Prostate gland (tissue), 2 donors: ENCODE measurements at regions not wholly inside any gene's neighbourhood (a gene's known extent, or its start where the extent isn't known, plus 50 kb on each side); places are given as distances from the start of the nearest gene placed in this dataset.
"Not testable (repeated sequence)": the region's sequence is repeated elsewhere in the genome, so short reads cannot be mapped to it uniquely, and the experiment has no call there.

Source experiments
- POLR2A ChIP-seq: fragments of 450-650 bp; IDR thresholded peaks from one replicate; pipeline ENCODE4 v1.6.1; 2016; ENCODE audit warnings: antibody characterized with exemption, mild to moderate bottlenecking
- POLR2AphosphoS5 ChIP-seq: sonication (generic); formaldehyde crosslinking; IDR thresholded peaks from one replicate; pipeline ENCODE4 v1.6.1; 2017; ENCODE audit warnings: antibody characterized with exemption
- TF ChIP-seq, protein P1 (sequence below), 4 experiments: fragments of 200-600 bp in 2 of 4; fragments of 450-650 bp in 2 of 4; sonication (generic) in 2 of 4; IDR thresholded peaks; 1 replicate in 3 of 4; 2 replicates in 1 of 4; pipeline ENCODE4 v1.5.1; 2016 to 2019; ENCODE audit warnings: antibody characterized with exemption in 4 of 4, mild to moderate bottlenecking in 2 of 4, moderate library complexity in 2 of 4

DNA sequence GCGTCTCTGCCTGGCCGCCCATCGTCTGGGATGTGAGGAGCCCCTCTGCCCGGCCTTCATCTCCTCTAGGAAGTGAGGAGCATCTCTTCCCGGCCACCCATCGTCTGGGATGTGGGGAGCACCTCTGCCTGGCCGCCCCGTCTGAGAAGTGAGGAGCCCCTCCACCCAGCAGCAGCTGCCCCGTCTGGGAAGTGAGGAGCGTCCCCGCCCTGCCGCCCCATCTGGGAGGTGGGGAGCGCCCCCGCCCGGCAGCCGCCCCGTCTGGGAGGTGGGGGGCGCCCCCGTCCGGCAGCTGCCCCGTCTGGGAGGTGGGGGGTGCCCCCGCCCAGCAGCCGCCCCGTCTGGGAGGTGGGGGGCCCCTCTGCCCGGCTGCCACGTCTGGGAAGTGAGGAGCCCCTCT, 153.7 kb upstream of the MYRIP start:
- TF ChIP-seq, protein P1, sequence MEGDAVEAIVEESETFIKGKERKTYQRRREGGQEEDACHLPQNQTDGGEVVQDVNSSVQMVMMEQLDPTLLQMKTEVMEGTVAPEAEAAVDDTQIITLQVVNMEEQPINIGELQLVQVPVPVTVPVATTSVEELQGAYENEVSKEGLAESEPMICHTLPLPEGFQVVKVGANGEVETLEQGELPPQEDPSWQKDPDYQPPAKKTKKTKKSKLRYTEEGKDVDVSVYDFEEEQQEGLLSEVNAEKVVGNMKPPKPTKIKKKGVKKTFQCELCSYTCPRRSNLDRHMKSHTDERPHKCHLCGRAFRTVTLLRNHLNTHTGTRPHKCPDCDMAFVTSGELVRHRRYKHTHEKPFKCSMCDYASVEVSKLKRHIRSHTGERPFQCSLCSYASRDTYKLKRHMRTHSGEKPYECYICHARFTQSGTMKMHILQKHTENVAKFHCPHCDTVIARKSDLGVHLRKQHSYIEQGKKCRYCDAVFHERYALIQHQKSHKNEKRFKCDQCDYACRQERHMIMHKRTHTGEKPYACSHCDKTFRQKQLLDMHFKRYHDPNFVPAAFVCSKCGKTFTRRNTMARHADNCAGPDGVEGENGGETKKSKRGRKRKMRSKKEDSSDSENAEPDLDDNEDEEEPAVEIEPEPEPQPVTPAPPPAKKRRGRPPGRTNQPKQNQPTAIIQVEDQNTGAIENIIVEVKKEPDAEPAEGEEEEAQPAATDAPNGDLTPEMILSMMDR (IDR thresholded peaks at IDR 0.05), result not testable (repeated sequence)
- TF ChIP-seq POLR2AphosphoS5, POLR2A: not testable (repeated sequence)
